HTR-8/SVneo (cell line): ENCODE measurements at regions not wholly inside any gene's neighbourhood (a gene's known extent, or its start where the extent isn't known, plus 50 kb on each side); places are given as distances from the start of the nearest gene placed in this dataset.
"Not testable (repeated sequence)": the region's sequence is repeated elsewhere in the genome, so short reads cannot be mapped to it uniquely, and the experiment has no call there.

Source experiments
- DNase-seq: peaks from one replicate; pipeline ENCODE4 v3.0.0; 2011; ENCODE audit warnings: low spot score, mixed read lengths; ENCODE audit not compliant: insufficient read length
- FAIRE-seq: peaks from 2 replicates; lab custom pipeline; 2011; peaks lifted over from hg19 to GRCh38; lab: Jason Lieb, UNC

GRCh38 chr6:139519571-139520031 lies 145.2 kb upstream of the CITED2 start:
- FAIRE-seq, result no peak

DNA sequence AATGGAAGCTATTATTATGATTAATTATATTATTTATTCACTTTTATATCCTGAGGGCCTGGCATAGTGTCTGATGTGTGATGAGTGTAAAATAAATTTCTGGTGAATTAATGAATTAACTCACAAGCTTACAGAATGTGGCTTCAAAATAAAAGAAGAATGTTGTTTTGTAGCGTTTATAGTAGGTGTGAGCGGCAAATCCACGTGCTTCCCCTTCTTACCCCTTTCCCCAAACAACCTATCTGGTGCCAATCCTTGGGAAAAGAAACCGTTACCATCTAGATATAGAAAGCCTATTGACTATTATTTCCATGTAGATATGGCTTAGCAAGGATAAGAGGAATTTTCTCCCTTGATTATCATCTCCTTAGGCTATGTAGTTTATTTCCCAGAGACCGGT lies 144.6 kb upstream of the CITED2 start:
- DNase-seq, result no peak
- FAIRE-seq, result no peak

More at GRCh38 chr6:139519571-139520031, 145.2 kb upstream of the CITED2 start:
- no peak for DNase-seq

DNA sequence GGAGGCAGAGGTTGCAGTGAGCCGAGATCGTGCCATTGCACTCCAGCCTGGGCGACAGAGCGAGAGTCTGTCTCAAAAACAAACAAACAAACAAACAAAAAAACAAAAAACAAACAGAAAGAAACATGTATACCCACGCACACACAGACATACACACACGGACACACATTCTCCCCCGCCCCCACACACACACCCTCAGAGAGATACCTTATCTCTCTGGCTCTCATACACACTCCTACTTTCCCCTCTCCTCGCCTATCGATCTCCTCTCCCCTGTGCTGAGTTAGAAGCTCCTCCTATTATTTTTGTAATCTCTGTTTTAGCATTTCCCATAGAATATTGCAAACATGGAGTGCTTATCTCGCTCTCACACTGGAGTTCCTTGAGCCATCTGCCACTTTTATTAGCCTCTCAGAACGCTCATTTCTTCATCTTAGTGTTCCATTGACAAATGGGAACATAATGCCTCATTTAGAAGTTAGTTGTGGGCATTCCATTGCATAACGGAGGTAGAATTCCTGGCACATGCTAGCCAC lies 144.2 kb upstream of the CITED2 start:
- DNase-seq (no peak), FAIRE-seq (no peak)

DNA sequence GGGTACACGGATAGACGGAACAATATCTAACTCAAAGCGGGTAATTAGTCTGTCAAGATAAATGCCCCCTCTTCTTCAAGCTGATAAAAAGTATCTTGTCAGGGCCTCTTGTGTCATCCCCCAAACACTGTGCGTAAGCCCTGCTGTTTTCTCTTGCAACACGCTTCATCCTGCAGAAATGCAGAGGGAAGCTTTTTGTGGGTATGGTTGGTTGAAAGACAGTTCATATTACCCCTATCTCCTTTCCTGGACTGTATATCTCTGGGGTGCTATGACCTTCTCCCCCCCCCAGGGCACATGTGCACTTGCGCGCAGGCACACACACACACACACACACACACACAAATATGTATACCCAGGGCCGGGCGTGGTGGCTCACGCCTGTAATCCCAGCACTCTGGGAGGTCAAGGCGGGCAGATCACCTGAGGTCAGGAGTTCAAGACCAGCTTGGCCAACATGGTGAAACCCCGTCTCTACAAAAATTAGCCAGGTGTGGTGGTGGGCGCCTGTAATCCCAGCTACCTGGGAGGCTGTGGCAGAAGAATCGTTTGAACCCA lies 143.6 kb upstream of the CITED2 start:
- not testable (repeated sequence) for FAIRE-seq, DNase-seq

GRCh38 chr6:139515511-139515910 lies 141.1 kb upstream of the CITED2 start:
- peak; percentile 10 for DNase-seq
- no peak for FAIRE-seq

DNA sequence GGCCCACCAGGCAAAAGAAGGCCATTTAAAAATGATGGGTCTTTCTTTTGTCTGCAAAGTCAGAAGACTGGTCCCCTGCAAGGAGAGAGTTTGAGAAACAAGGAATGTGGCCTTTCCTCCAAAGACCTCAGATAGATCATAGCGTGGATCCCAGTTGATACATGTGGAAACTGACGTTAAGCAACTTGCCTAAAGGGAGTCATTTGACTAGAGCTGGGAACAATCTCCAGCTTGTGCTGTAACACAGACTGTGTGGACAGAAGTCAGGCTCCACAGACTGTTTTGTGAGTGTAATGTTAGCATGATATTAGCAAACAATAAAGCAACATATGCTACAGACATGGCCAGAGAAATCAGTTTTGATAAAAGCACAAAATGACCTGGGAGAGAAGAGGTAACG lies 140.4 kb upstream of the CITED2 start:
- no peak for FAIRE-seq
- no peak for DNase-seq

GRCh38 chr6:139510040-139510790 lies 135.8 kb upstream of the CITED2 start:
- FAIRE-seq, result no peak

GRCh38 chr6:139509167-139509566 lies 134.7 kb upstream of the CITED2 start:
- no peak for FAIRE-seq

More at GRCh38 chr6:139510040-139510790, 135.8 kb upstream of the CITED2 start:
- no peak for DNase-seq

GRCh38 chr6:139508576-139508975 lies 134.1 kb upstream of the CITED2 start:
- DNase-seq, result no peak
- no peak for FAIRE-seq

More at GRCh38 chr6:139509167-139509566, 134.7 kb upstream of the CITED2 start:
- no peak for DNase-seq

- DNase-seq (peak; percentile 27), FAIRE-seq (no peak)
These were observed 133.6 kb upstream of the CITED2 start for GRCh38 chr6:139508023-139508422.

DNA sequence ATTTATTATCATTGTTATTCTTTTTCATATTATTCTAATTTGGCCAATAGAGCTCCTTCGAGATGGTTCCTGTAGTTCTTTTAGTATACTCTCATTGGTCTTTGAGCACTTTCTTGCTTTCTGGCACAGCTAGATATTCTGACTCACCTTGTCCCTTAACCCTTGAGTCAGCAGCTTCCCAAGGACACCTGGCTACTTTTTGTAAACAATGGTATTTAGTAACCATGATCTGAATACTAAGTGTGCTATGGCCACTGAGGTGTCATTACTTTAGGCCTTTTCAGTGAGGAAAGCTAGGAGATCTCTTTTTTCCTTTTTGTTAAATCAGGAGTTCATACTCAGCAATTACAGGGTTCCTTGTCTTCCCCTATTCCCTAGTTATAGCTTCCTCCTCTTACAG lies 126.5 kb upstream of the CITED2 start:
- no peak for FAIRE-seq
- DNase-seq, result no peak

DNA sequence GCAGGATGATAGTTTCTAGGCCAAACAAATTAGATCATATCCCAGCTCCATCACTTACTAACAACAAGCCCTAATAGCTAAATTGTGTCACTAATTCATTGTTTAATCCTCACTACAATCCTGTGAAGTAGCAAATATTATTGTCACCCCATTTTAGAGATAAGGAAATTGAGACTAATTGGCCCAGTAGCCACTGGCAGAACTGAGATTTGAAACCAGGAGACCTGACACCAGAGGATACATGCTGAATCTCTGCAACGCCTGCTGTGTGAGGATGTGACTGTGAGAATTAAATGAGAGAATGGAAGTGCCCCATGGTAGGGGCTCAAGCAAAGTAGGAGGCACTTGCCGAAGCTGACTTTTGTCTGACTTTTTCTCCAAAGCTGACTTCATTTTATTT lies 124.3 kb upstream of the CITED2 start:
- FAIRE-seq (no peak), DNase-seq (no peak)

DNA sequence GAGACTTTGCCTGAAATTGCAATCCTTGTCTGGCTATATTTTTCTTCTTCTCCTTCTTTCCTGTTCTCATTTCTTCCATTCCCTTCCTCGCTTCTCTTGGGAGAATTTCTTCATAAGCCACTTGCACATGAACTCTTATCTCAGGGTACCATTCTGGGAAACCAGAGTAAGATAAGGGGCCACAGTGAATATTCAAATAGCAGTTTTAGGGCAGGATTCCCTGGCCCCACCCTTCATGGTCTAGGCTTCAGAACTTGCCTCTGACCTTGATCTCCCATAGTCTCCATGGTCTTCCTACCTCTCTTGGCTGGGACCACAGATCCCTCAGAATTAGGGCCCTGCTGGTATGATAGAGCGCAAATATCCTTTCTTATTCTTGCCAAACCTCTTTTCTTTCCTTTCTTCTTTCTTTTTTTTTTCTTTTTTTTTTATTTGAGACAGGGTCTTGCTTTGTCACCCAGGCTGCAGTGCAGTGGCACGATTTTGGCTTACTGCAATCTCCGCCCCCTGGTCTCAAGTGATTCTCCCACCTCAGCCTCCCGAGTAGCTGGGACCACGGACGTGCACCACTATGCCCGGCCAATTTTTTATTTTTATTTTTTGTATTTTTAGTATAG lies 123.0 kb upstream of the CITED2 start:
- FAIRE-seq (no peak), DNase-seq (no peak)

GRCh38 chr6:139496654-139497344 lies 122.4 kb upstream of the CITED2 start:
- DNase-seq, result no peak
- FAIRE-seq, result no peak

GRCh38 chr6:139494376-139494990 lies 120.0 kb upstream of the CITED2 start:
- DNase-seq (no peak), FAIRE-seq (no peak)

- FAIRE-seq, result no peak
These were observed 116.0 kb upstream of the CITED2 start for GRCh38 chr6:139490482-139490881.

DNA sequence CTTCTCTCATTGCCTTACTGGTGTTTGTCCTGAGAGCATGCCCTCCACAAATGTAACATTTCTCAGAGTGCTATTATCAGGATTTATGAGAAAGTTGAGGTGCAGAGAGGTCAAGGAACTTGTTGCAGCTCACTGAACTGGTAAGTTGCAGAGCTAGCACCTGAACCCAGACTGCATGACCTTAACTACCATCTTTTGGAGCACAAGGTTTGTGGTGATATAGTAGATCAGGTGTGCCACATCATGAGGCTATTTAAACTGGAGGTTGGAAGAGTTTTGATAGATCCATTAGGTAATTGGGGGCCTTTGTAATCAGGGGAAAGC lies 112.0 kb upstream of the CITED2 start:
- FAIRE-seq, result no peak

More at GRCh38 chr6:139490482-139490881, 116.0 kb upstream of the CITED2 start:
- no peak for DNase-seq

DNA sequence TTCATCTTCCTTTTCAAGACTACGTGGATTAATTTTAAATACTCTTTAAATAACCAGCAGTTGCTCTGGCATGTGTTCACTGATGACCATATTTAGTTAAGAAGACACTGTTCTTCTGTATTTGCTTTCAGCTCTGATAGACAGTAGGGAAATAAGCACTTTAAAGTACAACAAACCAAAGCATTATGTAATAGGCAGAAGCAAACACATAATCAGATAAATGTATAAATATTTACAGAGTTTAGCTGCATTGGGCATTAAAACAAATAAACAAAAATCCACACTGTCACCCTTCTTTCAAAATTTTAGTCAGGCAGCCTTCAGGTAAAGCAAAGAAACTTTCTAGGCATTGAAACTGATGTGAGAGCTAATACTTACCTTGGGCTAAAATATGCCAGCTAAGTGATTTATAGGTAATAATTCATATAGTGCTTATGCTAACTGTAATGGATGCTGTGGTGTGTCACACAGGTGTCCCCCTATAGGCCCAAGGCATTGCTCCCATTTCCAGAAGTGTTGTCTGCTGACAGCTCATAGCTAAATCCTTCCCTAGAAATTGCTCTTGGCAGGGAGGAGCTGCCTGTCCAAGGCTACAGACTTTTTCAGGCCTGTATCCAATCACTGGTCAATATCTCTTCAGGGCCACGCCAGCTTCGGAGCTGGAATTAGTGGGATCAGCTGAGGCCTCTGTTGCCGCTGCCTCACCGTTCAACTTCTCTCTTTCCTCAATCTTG lies 111.5 kb upstream of the CITED2 start:
- DNase-seq, result no peak
- no peak for FAIRE-seq

More for the DNA sequence above, 112.0 kb upstream of the CITED2 start:
- no peak for DNase-seq

GRCh38 chr6:139485185-139485584 lies 110.7 kb upstream of the CITED2 start:
- FAIRE-seq, result no peak
- DNase-seq, result no peak
